Vagina (tissue), 2 donors: ENCODE measurements at regions not wholly inside any gene's neighbourhood (a gene's known extent, or its start where the extent isn't known, plus 50 kb on each side); places are given as distances from the start of the nearest gene placed in this dataset.

Experiments
- POLR2A ChIP-seq, 2 donors: fragments of 450-650 bp; IDR thresholded peaks; one replicate each; pipeline ENCODE4 v1.6.1; 2017; ENCODE audit warnings: antibody characterized with exemption in 2 of 2, mild to moderate bottlenecking in 2 of 2, moderate library complexity in 2 of 2
- POLR2AphosphoS5 ChIP-seq, 2 donors: sonication (generic); formaldehyde crosslinking; IDR thresholded peaks; one replicate each; pipeline ENCODE4 v1.9.0; 2017; ENCODE audit warnings: antibody characterized with exemption in 2 of 2, mild to moderate bottlenecking in 2 of 2, low read depth in 1 of 2; ENCODE audit not compliant: insufficient read depth in 1 of 2
- TF ChIP-seq, protein P1 (sequence below), 3 experiments: fragments of 450-650 bp in 2 of 3; fragments of 200-600 bp in 1 of 3; sonication (generic) in 1 of 3; IDR thresholded peaks; one replicate each; pipeline ENCODE4 v1.5.1; 2017 to 2019; ENCODE audit warnings: antibody characterized with exemption in 3 of 3, mild to moderate bottlenecking in 2 of 3, moderate library complexity in 2 of 3

- TF ChIP-seq, protein P1, sequence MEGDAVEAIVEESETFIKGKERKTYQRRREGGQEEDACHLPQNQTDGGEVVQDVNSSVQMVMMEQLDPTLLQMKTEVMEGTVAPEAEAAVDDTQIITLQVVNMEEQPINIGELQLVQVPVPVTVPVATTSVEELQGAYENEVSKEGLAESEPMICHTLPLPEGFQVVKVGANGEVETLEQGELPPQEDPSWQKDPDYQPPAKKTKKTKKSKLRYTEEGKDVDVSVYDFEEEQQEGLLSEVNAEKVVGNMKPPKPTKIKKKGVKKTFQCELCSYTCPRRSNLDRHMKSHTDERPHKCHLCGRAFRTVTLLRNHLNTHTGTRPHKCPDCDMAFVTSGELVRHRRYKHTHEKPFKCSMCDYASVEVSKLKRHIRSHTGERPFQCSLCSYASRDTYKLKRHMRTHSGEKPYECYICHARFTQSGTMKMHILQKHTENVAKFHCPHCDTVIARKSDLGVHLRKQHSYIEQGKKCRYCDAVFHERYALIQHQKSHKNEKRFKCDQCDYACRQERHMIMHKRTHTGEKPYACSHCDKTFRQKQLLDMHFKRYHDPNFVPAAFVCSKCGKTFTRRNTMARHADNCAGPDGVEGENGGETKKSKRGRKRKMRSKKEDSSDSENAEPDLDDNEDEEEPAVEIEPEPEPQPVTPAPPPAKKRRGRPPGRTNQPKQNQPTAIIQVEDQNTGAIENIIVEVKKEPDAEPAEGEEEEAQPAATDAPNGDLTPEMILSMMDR (IDR thresholded peaks at IDR 0.05), result no peak
- TF ChIP-seq POLR2AphosphoS5 (IDR thresholded peaks at IDR 0.05; ENCODE audit: insufficient read depth in 1 of 2, low read depth in 1 of 2) (no peak), POLR2A (IDR thresholded peaks at IDR 0.05) (no peak)
These were observed 192.1 kb downstream of the SPRY1 start for GRCh38 chr4:123588631-123589241.
